IMR-90 (cell line): ENCODE measurements at regions not wholly inside any gene's neighbourhood (a gene's known extent, or its start where the extent isn't known, plus 50 kb on each side); places are given as distances from the start of the nearest gene placed in this dataset.

Experiments used
- ATAC-seq: fragments of 200-7000 bp; cut with Tn5 transposase; 2 replicates; pipeline ENCODE4 v1.9.1; 2020; ENCODE audit warnings: low read depth, mild to moderate bottlenecking, moderate library complexity
- BruUV-seq: library from RNA; stranded (reverse); fragments of 400-500 nt; replicated peaks from 2 replicates; lab custom pipeline; 2021; lab: Mats Ljungman, UMichigan
- CTCF ChIA-PET: fragments of 300-600 bp; formaldehyde crosslinking; extraction: SDS; loops from one replicate; lab custom pipeline; 2021; ENCODE audit warnings: antibody characterized with exemption; lab: Yijun Ruan, JAX
- POLR2A ChIA-PET: fragments of 300-600 bp; sonication (Branson Sonifier 250); formaldehyde crosslinking; loops from one replicate; lab custom pipeline; 2022; ENCODE audit warnings: antibody characterized with exemption; ENCODE audit not compliant: unreplicated experiment; lab: Charles Lee
- DNase-seq: peaks from one replicate; pipeline ENCODE4 v3.0.0; 2013
- H2AFZ ChIP-seq: replicated peaks from 2 replicates; pipeline ENCODE3; 2013; ENCODE audit warnings: low read length, mild to moderate bottlenecking; ENCODE audit not compliant: poor library complexity
- H2AK5ac ChIP-seq: 2 replicates; pipeline ENCODE4 v1.6.1; 2013; ENCODE audit warnings: low read depth, low read length, inconsistent platforms
- H2AK9ac ChIP-seq: replicated peaks from 2 replicates; pipeline ENCODE3; 2013; ENCODE audit warnings: mild to moderate bottlenecking, low read depth, low read length, moderate library complexity; ENCODE audit not compliant: poor library complexity
- H2BK120ac ChIP-seq: 2 replicates; pipeline ENCODE4 v1.6.1; 2013; ENCODE audit warnings: low read depth, low read length, inconsistent platforms
- H2BK15ac ChIP-seq: 3 replicates; pipeline ENCODE4 v1.6.1; 2013; ENCODE audit warnings: low read depth, low read length, inconsistent platforms
- H2BK20ac ChIP-seq: 2 replicates; pipeline ENCODE4 v1.6.1; 2013; ENCODE audit warnings: low read depth, mild to moderate bottlenecking, inconsistent platforms, low read length, moderate library complexity
- H2BK5ac ChIP-seq: 2 replicates; pipeline ENCODE4 v1.6.1; 2013; ENCODE audit warnings: mild to moderate bottlenecking, low read depth, low read length, inconsistent platforms; ENCODE audit not compliant: poor library complexity, severe bottlenecking
- H3K14ac ChIP-seq: replicated peaks from 2 replicates; pipeline ENCODE4 v1.6.1; 2013; ENCODE audit warnings: low read depth, low read length, inconsistent platforms
- H3K18ac ChIP-seq: 2 replicates; pipeline ENCODE4 v1.6.1; 2013; ENCODE audit warnings: low read depth, low read length, control low read depth
- H3K23ac ChIP-seq: 2 replicates; pipeline ENCODE4 v1.6.1; 2013; ENCODE audit warnings: low read depth, low read length, inconsistent platforms
- H3K27ac ChIP-seq: 2 replicates; pipeline ENCODE4 v1.5.1; 2013; ENCODE audit warnings: mild to moderate bottlenecking, control low read depth, low read length; ENCODE audit not compliant: insufficient read depth
- H3K27me3 ChIP-seq: 2 replicates; pipeline ENCODE4 v1.6.1; 2013; ENCODE audit warnings: low read length; ENCODE audit not compliant: control insufficient read depth, insufficient read depth
- H3K36me3 ChIP-seq: 2 replicates; pipeline ENCODE4 v1.6.1; 2013; ENCODE audit warnings: low read length, mixed read lengths; ENCODE audit not compliant: control insufficient read depth, insufficient read depth
- H3K4ac ChIP-seq: 2 replicates; pipeline ENCODE4 v1.6.1; 2013; ENCODE audit warnings: low read depth, low read length, inconsistent platforms
- H3K4me1 ChIP-seq: 2 replicates; pipeline ENCODE4 v1.6.1; 2013; ENCODE audit warnings: low read length, mixed read lengths; ENCODE audit not compliant: control insufficient read depth, insufficient read depth
- H3K4me2 ChIP-seq: 2 replicates; pipeline ENCODE4 v1.6.1; 2013; ENCODE audit warnings: low read depth, mild to moderate bottlenecking, control low read depth, low read length, moderate library complexity
- H3K4me3 ChIP-seq: 2 replicates; pipeline ENCODE4 v1.5.1; 2013; ENCODE audit warnings: low read depth, mild to moderate bottlenecking, control low read depth, low read length, moderate library complexity; ENCODE audit not compliant: insufficient read depth
- H3K56ac ChIP-seq: 2 replicates; pipeline ENCODE4 v1.6.1; 2013; ENCODE audit warnings: low read length, inconsistent platforms; ENCODE audit not compliant: insufficient read depth; ENCODE audit errors: extremely low read depth
- H3K79me1 ChIP-seq, 2 experiments: 2 replicates each; pipeline ENCODE4 v1.6.1; 2013; ENCODE audit warnings: low read length in 2 of 2, inconsistent platforms in 1 of 2, low read depth in 1 of 2
- H3K9ac ChIP-seq: 2 replicates; pipeline ENCODE4 v1.6.1; 2013; ENCODE audit warnings: low read depth, low read length, control low read depth
- H3K9me1 ChIP-seq: 2 replicates; pipeline ENCODE4 v1.6.1; 2013; ENCODE audit warnings: low read length, inconsistent platforms; ENCODE audit not compliant: insufficient read depth
- H3K9me3 ChIP-seq: 2 replicates; pipeline ENCODE4 v1.6.1; 2013; ENCODE audit warnings: low read length; ENCODE audit not compliant: control insufficient read depth, insufficient read depth
- H4K20me1 ChIP-seq: 2 replicates; pipeline ENCODE4 v1.6.1; 2013; ENCODE audit warnings: low read length, inconsistent platforms; ENCODE audit not compliant: insufficient read depth
- H4K5ac ChIP-seq: 2 replicates; pipeline ENCODE4 v1.6.1; 2013; ENCODE audit warnings: mild to moderate bottlenecking, low read depth, low read length, control low read depth
- H4K8ac ChIP-seq, 2 experiments: 2 replicates each; pipeline ENCODE4 v1.6.1; 2013; ENCODE audit warnings: low read depth in 2 of 2, low read length in 2 of 2, control low read depth in 1 of 2, inconsistent platforms in 1 of 2
- H4K91ac ChIP-seq: 2 replicates; pipeline ENCODE4 v1.6.1; 2013; ENCODE audit warnings: low read depth, low read length, inconsistent platforms; ENCODE audit not compliant: insufficient read depth
- BHLHE40 ChIP-seq: fragments of 150-350 bp; IDR thresholded peaks from 2 replicates; pipeline ENCODE4 v1.6.1; 2016; ENCODE audit warnings: mild to moderate bottlenecking, low read depth, low read length
- CEBPB ChIP-seq: IDR thresholded peaks from 2 replicates; pipeline ENCODE4 v1.6.1; 2012; ENCODE audit warnings: low read depth, low read length, improper control_type of control experiment
- CHD1 ChIP-seq: IDR thresholded peaks from 2 replicates; pipeline ENCODE4 v1.6.1; 2012; ENCODE audit warnings: low read depth, low read length, improper control_type of control experiment
- FOS ChIP-seq: fragments of 150-350 bp; IDR thresholded peaks from 2 replicates; pipeline ENCODE4 v1.6.1; 2016; ENCODE audit warnings: low read depth, low read length
- MAFK ChIP-seq: IDR thresholded peaks from 2 replicates; pipeline ENCODE4 v1.6.1; 2012; ENCODE audit warnings: low read depth, low read length, improper control_type of control experiment
- MAZ ChIP-seq: IDR thresholded peaks from 2 replicates; pipeline ENCODE4 v1.6.1; 2012; ENCODE audit warnings: low read depth, mild to moderate bottlenecking, low read length, improper control_type of control experiment, moderate library complexity, borderline replicate concordance
- MXI1 ChIP-seq: IDR thresholded peaks from 2 replicates; pipeline ENCODE4 v1.6.1; 2012; ENCODE audit warnings: low read depth, mild to moderate bottlenecking, low read length, moderate library complexity, borderline replicate concordance
- NFE2L2 ChIP-seq: fragments of 150-350 bp; IDR thresholded peaks from 2 replicates; pipeline ENCODE4 v1.6.1; 2016; ENCODE audit warnings: low read depth, mild to moderate bottlenecking, low read length
- POLR2A ChIP-seq: IDR thresholded peaks from 2 replicates; pipeline ENCODE4 v1.6.1; 2012; ENCODE audit warnings: mild to moderate bottlenecking, low read depth, low read length
- RAD21 ChIP-seq: IDR thresholded peaks from 2 replicates; pipeline ENCODE4 v1.6.1; 2012; ENCODE audit warnings: low read length, improper control_type of control experiment
- RCOR1 ChIP-seq: IDR thresholded peaks from 2 replicates; pipeline ENCODE4 v1.6.1; 2012; ENCODE audit warnings: mild to moderate bottlenecking, low read length, improper control_type of control experiment; ENCODE audit not compliant: insufficient replicate concordance
- RFX5 ChIP-seq: IDR thresholded peaks from 2 replicates; pipeline ENCODE4 v1.8.0; 2012; ENCODE audit warnings: low read depth, mild to moderate bottlenecking, low read length, moderate library complexity
- SMC3 ChIP-seq: fragments of 150-350 bp; IDR thresholded peaks from 2 replicates; pipeline ENCODE4 v1.6.1; 2016; ENCODE audit warnings: low read depth, mild to moderate bottlenecking, antibody characterized with exemption, low read length, moderate library complexity
- WGBS, 2 experiments: methylation state at CpG; one replicate each; pipeline versions ENCODE4 v1.1.5 to v1.1.7; 2013; ENCODE audit warnings: missing lambda C conversion rate in 2 of 2; ENCODE audit not compliant: insufficient read length in 1 of 2; ENCODE audit errors: extremely low coverage in 2 of 2; 5-methylcytosine and 5-hydroxymethylcytosine counted together
- dilution Hi-C: fragments of 300-500 bp; cut with HindIII; formaldehyde crosslinking; loops from one replicate; pipeline ENCODE4 v1.14.3; 2018; ENCODE audit warnings: low sequenced_read_pairs; ENCODE audit not compliant: unreplicated experiment
- in situ Hi-C: fragments of 300-500 bp; cut with MboI; formaldehyde crosslinking; loops from 3 replicates; pipeline ENCODE4 v1.14.3; 2019; ENCODE audit warnings: low sequenced_read_pairs, inconsistent platforms, mixed read lengths
- intact Hi-C: fragments of 100-400 bp; cut with micrococcal nuclease; formaldehyde crosslinking; loops from 2 replicates; pipeline ENCODE4 v1.10.0; 2022
- TF ChIP-seq, protein P1 (sequence below): conservative IDR thresholded peaks from 2 replicates; pipeline ENCODE4 v1.5.1; 2012; ENCODE audit warnings: mild to moderate bottlenecking, low read depth, low read length, improper control_type of control experiment
- TF ChIP-seq, protein P2 (sequence below): fragments of 150-350 bp; IDR thresholded peaks from 2 replicates; pipeline ENCODE4 v1.6.1; 2016; ENCODE audit warnings: low read depth, mild to moderate bottlenecking, low read length, moderate library complexity, borderline replicate concordance
- TF ChIP-seq, protein P3 (sequence below): fragments of 150-350 bp; IDR thresholded peaks from 2 replicates; pipeline ENCODE4 v1.6.1; 2017; ENCODE audit warnings: mild to moderate bottlenecking, antibody characterized with exemption, low read length, low read depth

DNA sequence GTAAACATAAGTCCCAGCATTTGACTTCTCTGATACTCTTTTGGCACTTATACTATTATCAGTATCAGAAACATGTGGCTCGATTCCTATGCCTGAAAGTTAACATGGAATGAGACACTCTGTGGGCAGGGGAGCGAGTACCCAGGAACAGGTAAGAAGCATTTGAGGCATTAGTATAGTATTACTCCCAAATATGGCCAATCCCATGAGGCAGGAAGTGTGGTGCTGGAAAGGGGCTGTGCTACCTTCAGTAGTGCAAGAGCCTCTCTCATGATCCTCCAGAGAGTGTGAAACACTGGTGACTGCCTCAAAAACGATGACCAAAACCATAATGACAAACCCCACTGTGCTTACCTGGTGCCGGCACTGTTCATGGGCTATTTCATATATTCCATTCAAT lies 415.1 kb downstream of the SOX11 start:
- H2AK9ac ChIP-seq, result no peak overlapping the region
- H3K23ac ChIP-seq, result no peak overlapping the region
- H2BK120ac ChIP-seq, result no peak overlapping the region
- H2BK5ac ChIP-seq, result no peak overlapping the region
- no peaks in the 10 kb centered on the region for H3K79me1 ChIP-seq
- H3K27ac ChIP-seq, result no peak overlapping the region
- H2BK15ac ChIP-seq, result no peak overlapping the region
- no peak overlapping the region for H3K4me3 ChIP-seq
- no peak overlapping the region for H2AK5ac ChIP-seq
- H3K4me1 ChIP-seq, result no peaks in the 10 kb centered on the region
- dilution Hi-C loops (no loop called here), in situ Hi-C loops (no loop called here), intact Hi-C loops (no loop called here)
- H3K18ac ChIP-seq, result no peak overlapping the region
- BruUV-seq, result no TSS peak
- no peak overlapping the region for H4K5ac ChIP-seq
- ChIA-PET POLR2A (no interaction called here), CTCF (no interaction called here)
- no peaks in the 10 kb centered on the region for H3K36me3 ChIP-seq
- no CpG with 5 or more reads among the region's 4 CpGs for WGBS, 2 experiments
- H3K14ac ChIP-seq, result no peak overlapping the region
- 0 out of 2 replicates have a peak, but pooled peaks cover 2% of the 10 kb centered on the region for H3K9me3 ChIP-seq
- no peaks in the 10 kb centered on the region for H3K27me3 ChIP-seq
- no peak overlapping the region for H2BK20ac ChIP-seq
- no peak overlapping the region for H2AFZ ChIP-seq
- no peak overlapping the region for H4K91ac ChIP-seq
- no peak overlapping the region for H3K4me2 ChIP-seq
- no peak overlapping the region for H3K56ac ChIP-seq
- no peaks in the 10 kb centered on the region for H4K20me1 ChIP-seq
- no peak overlapping the region for H3K9ac ChIP-seq
- no peaks in the 10 kb centered on the region for H3K9me1 ChIP-seq
- no peak overlapping the region for H4K8ac ChIP-seq
- TF ChIP-seq RAD21 (no peak), MAZ (no peak), POLR2A (no peak), SMC3 (no peak), BHLHE40 (no peak), MAFK (no peak), RFX5 (no peak), FOS (no peak), CHD1 (no peak), MXI1 (no peak), NFE2L2 (no peak), CEBPB (no peak), RCOR1 (no peak)
- TF ChIP-seq, protein P1, sequence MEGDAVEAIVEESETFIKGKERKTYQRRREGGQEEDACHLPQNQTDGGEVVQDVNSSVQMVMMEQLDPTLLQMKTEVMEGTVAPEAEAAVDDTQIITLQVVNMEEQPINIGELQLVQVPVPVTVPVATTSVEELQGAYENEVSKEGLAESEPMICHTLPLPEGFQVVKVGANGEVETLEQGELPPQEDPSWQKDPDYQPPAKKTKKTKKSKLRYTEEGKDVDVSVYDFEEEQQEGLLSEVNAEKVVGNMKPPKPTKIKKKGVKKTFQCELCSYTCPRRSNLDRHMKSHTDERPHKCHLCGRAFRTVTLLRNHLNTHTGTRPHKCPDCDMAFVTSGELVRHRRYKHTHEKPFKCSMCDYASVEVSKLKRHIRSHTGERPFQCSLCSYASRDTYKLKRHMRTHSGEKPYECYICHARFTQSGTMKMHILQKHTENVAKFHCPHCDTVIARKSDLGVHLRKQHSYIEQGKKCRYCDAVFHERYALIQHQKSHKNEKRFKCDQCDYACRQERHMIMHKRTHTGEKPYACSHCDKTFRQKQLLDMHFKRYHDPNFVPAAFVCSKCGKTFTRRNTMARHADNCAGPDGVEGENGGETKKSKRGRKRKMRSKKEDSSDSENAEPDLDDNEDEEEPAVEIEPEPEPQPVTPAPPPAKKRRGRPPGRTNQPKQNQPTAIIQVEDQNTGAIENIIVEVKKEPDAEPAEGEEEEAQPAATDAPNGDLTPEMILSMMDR, result no peak
- TF ChIP-seq, protein P2, sequence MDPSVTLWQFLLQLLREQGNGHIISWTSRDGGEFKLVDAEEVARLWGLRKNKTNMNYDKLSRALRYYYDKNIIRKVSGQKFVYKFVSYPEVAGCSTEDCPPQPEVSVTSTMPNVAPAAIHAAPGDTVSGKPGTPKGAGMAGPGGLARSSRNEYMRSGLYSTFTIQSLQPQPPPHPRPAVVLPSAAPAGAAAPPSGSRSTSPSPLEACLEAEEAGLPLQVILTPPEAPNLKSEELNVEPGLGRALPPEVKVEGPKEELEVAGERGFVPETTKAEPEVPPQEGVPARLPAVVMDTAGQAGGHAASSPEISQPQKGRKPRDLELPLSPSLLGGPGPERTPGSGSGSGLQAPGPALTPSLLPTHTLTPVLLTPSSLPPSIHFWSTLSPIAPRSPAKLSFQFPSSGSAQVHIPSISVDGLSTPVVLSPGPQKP, result no peak
- TF ChIP-seq, protein P3, sequence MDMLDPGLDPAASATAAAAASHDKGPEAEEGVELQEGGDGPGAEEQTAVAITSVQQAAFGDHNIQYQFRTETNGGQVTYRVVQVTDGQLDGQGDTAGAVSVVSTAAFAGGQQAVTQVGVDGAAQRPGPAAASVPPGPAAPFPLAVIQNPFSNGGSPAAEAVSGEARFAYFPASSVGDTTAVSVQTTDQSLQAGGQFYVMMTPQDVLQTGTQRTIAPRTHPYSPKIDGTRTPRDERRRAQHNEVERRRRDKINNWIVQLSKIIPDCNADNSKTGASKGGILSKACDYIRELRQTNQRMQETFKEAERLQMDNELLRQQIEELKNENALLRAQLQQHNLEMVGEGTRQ, result no peak
- no peak for ATAC-seq
- DNase-seq, result no peak
- H3K4ac ChIP-seq, result no peak overlapping the region
